Neural cell (in vitro differentiated cells): ENCODE measurements at regions not wholly inside any gene's neighbourhood (a gene's known extent, or its start where the extent isn't known, plus 50 kb on each side); places are given as distances from the start of the nearest gene placed in this dataset.

Experiments
- H2AFZ ChIP-seq: fragments of 200-600, 300-800 bp; sonication (generic), shearing (Covaris generic); 2 replicates; pipeline ENCODE4 v1.6.0; 2014; ENCODE audit warnings: low read depth, mild to moderate bottlenecking, antibody characterized with exemption, low read length, moderate library complexity
- H3F3A ChIP-seq: fragments of 200-600 bp; shearing (Covaris generic); 2 replicates; pipeline ENCODE4 v1.6.1; 2016; ENCODE audit warnings: mild to moderate bottlenecking, moderate library complexity, mixed read lengths, antibody characterized with exemption, low read length; ENCODE audit not compliant: insufficient read depth, poor library complexity, severe bottlenecking
- H3K27ac ChIP-seq: fragments of 200-600, 300-800 bp; sonication (generic), shearing (Covaris generic); 2 replicates; pipeline ENCODE4 v1.5.1; 2014; ENCODE audit warnings: mild to moderate bottlenecking, low read length, moderate library complexity
- H3K27me3 ChIP-seq: fragments of 300-800, 200-600 bp; sonication (generic), shearing (Covaris generic); 2 replicates; pipeline ENCODE4 v1.6.0; 2014; ENCODE audit warnings: mild to moderate bottlenecking, low read depth, low read length, moderate library complexity; ENCODE audit not compliant: insufficient read depth
- H3K36me3 ChIP-seq: fragments of 300-800, 200-600 bp; sonication (generic), shearing (Covaris generic); 2 replicates; pipeline ENCODE4 v1.5.1; 2014; ENCODE audit warnings: mild to moderate bottlenecking, antibody characterized with exemption, low read length, moderate library complexity; ENCODE audit not compliant: insufficient read depth
- H3K4me2 ChIP-seq: fragments of 300-800, 200-600 bp; sonication (generic), shearing (Covaris generic); 2 replicates; pipeline ENCODE4 v1.6.0; 2014; ENCODE audit warnings: mild to moderate bottlenecking, low read length
- H3K4me3 ChIP-seq: fragments of 300-800, 200-600 bp; sonication (generic), shearing (Covaris generic); 2 replicates; pipeline ENCODE4 v1.5.1; 2014; ENCODE audit warnings: mild to moderate bottlenecking, low read length, moderate library complexity
- H3K79me2 ChIP-seq: fragments of 200-600 bp; shearing (Covaris generic); replicated peaks from 2 replicates; pipeline ENCODE4 v1.6.0; 2014; ENCODE audit warnings: mild to moderate bottlenecking, low read length, moderate library complexity; ENCODE audit not compliant: insufficient read depth
- H3K9ac ChIP-seq: fragments of 300-800, 200-600 bp; sonication (generic), shearing (Covaris generic); 2 replicates; pipeline ENCODE4 v1.6.1; 2016; ENCODE audit warnings: mild to moderate bottlenecking, low read length, mixed read lengths
- H3K9me2 ChIP-seq: fragments of 200-600 bp; shearing (Covaris generic); 2 replicates; pipeline ENCODE4 v1.6.1; 2016; ENCODE audit warnings: mild to moderate bottlenecking, low read length, mixed read lengths; ENCODE audit not compliant: insufficient read depth
- H3K9me3 ChIP-seq: fragments of 200-600, 300-800 bp; sonication (generic), shearing (Covaris generic); 2 replicates; pipeline ENCODE4 v1.6.1; 2016; ENCODE audit warnings: mild to moderate bottlenecking, mixed run types, low read length, moderate library complexity, mixed read lengths
- H4K20me1 ChIP-seq: fragments of 200-600 bp; shearing (Covaris generic); 2 replicates; pipeline ENCODE4 v1.6.1; 2016; ENCODE audit warnings: mild to moderate bottlenecking, mixed run types; ENCODE audit not compliant: insufficient read depth
- EP300 ChIP-seq: fragments of 450-650 bp; conservative IDR thresholded peaks from 2 replicates; pipeline ENCODE4 v1.6.1; 2014; ENCODE audit warnings: antibody characterized with exemption, mild to moderate bottlenecking, moderate library complexity; ENCODE audit not compliant: poor library complexity, severe bottlenecking
- EZH2 ChIP-seq: fragments of 200-600, 300-800 bp; shearing (Covaris generic), sonication (generic); IDR thresholded peaks from 2 replicates; pipeline ENCODE4 v1.6.1; 2014; ENCODE audit warnings: antibody characterized with exemption, low read length, borderline replicate concordance, mild to moderate bottlenecking; ENCODE audit not compliant: insufficient read depth, poor library complexity, severe bottlenecking
- MXI1 ChIP-seq: fragments of 450-650 bp; conservative IDR thresholded peaks from 2 replicates; pipeline ENCODE4 v1.6.1; 2014; ENCODE audit warnings: antibody characterized with exemption, mild to moderate bottlenecking; ENCODE audit not compliant: poor library complexity, severe bottlenecking
- POLR2AphosphoS5 ChIP-seq: IDR thresholded peaks from 2 replicates; pipeline ENCODE4 v1.6.1; 2012
- RAD21 ChIP-seq: fragments of 450-650 bp; conservative IDR thresholded peaks from 2 replicates; pipeline ENCODE4 v1.6.1; 2014; ENCODE audit warnings: antibody characterized with exemption, mild to moderate bottlenecking, moderate library complexity
- SMC3 ChIP-seq: fragments of 450-650 bp; conservative IDR thresholded peaks from 2 replicates; pipeline ENCODE4 v1.6.1; 2014; ENCODE audit warnings: antibody characterized with exemption, mild to moderate bottlenecking, moderate library complexity; ENCODE audit not compliant: poor library complexity
- TAF1 ChIP-seq: IDR thresholded peaks from 2 replicates; pipeline ENCODE4 v1.6.1; 2012; ENCODE audit warnings: low read depth
- TF ChIP-seq, protein P1 (sequence below): fragments of 450-650 bp; IDR thresholded peaks from 2 replicates; pipeline ENCODE4 v1.5.1; 2014; ENCODE audit warnings: antibody characterized with exemption, mild to moderate bottlenecking, moderate library complexity; ENCODE audit not compliant: poor library complexity, severe bottlenecking
- TF ChIP-seq, protein P2 (sequence below): IDR thresholded peaks from 2 replicates; pipeline ENCODE4 v1.6.1; 2012; ENCODE audit warnings: borderline replicate concordance

DNA sequence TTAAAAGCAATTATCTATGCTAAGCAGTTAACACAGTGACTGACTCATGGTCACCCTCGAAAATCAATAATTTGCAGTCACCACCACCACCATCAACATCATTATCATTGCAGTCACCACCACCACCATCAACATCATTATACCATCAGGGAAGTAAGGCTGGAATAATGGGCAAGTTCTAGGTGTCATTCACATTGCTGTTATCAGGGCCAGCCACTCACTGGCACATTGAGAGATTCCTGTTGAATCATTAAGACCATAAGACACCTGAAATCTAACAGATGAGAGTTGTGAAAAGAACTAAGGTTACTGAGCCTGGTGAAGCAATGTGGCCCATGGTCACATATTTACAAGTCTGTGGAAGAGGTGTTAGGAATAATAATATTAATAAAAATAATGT, 247.7 kb upstream of the BOD1L1 start:
- Histone ChIP-seq H3K27me3 (no peaks in the 10 kb centered on the region), H3K36me3 (no peaks in the 10 kb centered on the region), H3K4me2 (no peak overlapping the region), H3K9me3 (no peaks in the 10 kb centered on the region), H3K9me2 (no peaks in the 10 kb centered on the region), H3K79me2 (no peaks in the 10 kb centered on the region), H3F3A (no peaks in the 10 kb centered on the region), H3K4me3 (no peak overlapping the region), H2AFZ (no peak overlapping the region), H3K27ac (no peak overlapping the region), H4K20me1 (no peaks in the 10 kb centered on the region), H3K9ac (no peak overlapping the region)
- TF ChIP-seq RAD21: no peak
- TF ChIP-seq SMC3: no peak
- TF ChIP-seq MXI1: no peak
- no peak for TF ChIP-seq POLR2AphosphoS5
- TF ChIP-seq, protein P1, sequence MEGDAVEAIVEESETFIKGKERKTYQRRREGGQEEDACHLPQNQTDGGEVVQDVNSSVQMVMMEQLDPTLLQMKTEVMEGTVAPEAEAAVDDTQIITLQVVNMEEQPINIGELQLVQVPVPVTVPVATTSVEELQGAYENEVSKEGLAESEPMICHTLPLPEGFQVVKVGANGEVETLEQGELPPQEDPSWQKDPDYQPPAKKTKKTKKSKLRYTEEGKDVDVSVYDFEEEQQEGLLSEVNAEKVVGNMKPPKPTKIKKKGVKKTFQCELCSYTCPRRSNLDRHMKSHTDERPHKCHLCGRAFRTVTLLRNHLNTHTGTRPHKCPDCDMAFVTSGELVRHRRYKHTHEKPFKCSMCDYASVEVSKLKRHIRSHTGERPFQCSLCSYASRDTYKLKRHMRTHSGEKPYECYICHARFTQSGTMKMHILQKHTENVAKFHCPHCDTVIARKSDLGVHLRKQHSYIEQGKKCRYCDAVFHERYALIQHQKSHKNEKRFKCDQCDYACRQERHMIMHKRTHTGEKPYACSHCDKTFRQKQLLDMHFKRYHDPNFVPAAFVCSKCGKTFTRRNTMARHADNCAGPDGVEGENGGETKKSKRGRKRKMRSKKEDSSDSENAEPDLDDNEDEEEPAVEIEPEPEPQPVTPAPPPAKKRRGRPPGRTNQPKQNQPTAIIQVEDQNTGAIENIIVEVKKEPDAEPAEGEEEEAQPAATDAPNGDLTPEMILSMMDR: no peak
- no peak for TF ChIP-seq TAF1
- TF ChIP-seq EP300: no peak
- TF ChIP-seq EZH2: no peak
- TF ChIP-seq, protein P2, sequence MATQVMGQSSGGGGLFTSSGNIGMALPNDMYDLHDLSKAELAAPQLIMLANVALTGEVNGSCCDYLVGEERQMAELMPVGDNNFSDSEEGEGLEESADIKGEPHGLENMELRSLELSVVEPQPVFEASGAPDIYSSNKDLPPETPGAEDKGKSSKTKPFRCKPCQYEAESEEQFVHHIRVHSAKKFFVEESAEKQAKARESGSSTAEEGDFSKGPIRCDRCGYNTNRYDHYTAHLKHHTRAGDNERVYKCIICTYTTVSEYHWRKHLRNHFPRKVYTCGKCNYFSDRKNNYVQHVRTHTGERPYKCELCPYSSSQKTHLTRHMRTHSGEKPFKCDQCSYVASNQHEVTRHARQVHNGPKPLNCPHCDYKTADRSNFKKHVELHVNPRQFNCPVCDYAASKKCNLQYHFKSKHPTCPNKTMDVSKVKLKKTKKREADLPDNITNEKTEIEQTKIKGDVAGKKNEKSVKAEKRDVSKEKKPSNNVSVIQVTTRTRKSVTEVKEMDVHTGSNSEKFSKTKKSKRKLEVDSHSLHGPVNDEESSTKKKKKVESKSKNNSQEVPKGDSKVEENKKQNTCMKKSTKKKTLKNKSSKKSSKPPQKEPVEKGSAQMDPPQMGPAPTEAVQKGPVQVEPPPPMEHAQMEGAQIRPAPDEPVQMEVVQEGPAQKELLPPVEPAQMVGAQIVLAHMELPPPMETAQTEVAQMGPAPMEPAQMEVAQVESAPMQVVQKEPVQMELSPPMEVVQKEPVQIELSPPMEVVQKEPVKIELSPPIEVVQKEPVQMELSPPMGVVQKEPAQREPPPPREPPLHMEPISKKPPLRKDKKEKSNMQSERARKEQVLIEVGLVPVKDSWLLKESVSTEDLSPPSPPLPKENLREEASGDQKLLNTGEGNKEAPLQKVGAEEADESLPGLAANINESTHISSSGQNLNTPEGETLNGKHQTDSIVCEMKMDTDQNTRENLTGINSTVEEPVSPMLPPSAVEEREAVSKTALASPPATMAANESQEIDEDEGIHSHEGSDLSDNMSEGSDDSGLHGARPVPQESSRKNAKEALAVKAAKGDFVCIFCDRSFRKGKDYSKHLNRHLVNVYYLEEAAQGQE: no peak

DNA sequence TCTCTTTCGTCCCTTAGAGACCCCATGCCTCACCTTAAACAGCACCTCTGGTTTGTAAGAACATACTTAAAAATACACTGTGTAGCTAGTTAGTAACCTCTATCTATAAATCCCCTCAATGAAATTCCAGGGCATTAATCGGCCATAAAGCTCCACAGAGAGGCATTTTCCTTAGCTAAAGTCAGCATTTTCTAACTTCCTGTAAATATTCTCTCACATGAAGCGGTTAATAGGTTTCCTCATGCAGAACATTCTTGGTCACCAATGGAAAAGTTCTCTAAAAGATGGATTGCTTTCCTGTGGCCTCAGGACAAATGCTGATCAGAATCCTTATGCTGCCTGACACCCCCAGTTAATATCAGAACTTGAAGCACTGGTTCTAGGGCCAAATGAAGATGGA, 248.6 kb upstream of the BOD1L1 start:
- TF ChIP-seq, protein P1: no peak
- TF ChIP-seq POLR2AphosphoS5 (no peak), SMC3 (no peak), EZH2 (no peak), RAD21 (no peak), MXI1 (no peak), EP300 (no peak), TAF1 (no peak)
- TF ChIP-seq, protein P2: no peak
- H3F3A ChIP-seq: no peaks in the 10 kb centered on the region
- H3K79me2 ChIP-seq: no peaks in the 10 kb centered on the region
- no peak overlapping the region for H3K27ac ChIP-seq
- no peak overlapping the region for H3K4me3 ChIP-seq
- no peaks in the 10 kb centered on the region for H3K9me3 ChIP-seq
- no peaks in the 10 kb centered on the region for H4K20me1 ChIP-seq
- no peak overlapping the region for H2AFZ ChIP-seq
- no peaks in the 10 kb centered on the region for H3K27me3 ChIP-seq
- H3K9ac ChIP-seq: no peak overlapping the region
- no peaks in the 10 kb centered on the region for H3K36me3 ChIP-seq
- H3K9me2 ChIP-seq: no peaks in the 10 kb centered on the region
- no peak overlapping the region for H3K4me2 ChIP-seq
